H1 (cell line): ENCODE measurements at regions not wholly inside any gene's neighbourhood (a gene's known extent, or its start where the extent isn't known, plus 50 kb on each side); places are given as distances from the start of the nearest gene placed in this dataset.

Experiments
- CTCF ChIA-PET: fragments of 300-600 bp; sonication (Branson Sonifier 250); formaldehyde crosslinking; loops from one replicate; lab custom pipeline; 2021; ENCODE audit not compliant: partially characterized antibody; lab: Charles Lee
- POLR2A ChIA-PET: fragments of 300-600 bp; sonication (Branson Sonifier 250); formaldehyde crosslinking; loops from one replicate; lab custom pipeline; 2021; ENCODE audit warnings: inconsistent platforms; ENCODE audit not compliant: partially characterized antibody; lab: Charles Lee
- DNase-seq, 2 experiments: peaks; one replicate each; pipeline versions ENCODE4 v3.0.0 to v3.0.0-alpha.2; 2010 to 2022; ENCODE audit warnings: low spot score in 2 of 2, low read depth in 1 of 2, mixed read lengths in 1 of 2
- FAIRE-seq: peaks from 2 replicates; lab custom pipeline; 2011; peaks lifted over from hg19 to GRCh38; lab: Jason Lieb, UNC
- H2AFZ ChIP-seq: 2 replicates; pipeline ENCODE4 v1.8.1; 2012; ENCODE audit warnings: low read length, inconsistent platforms
- H2AK5ac ChIP-seq: 2 replicates; pipeline ENCODE4 v1.6.1; 2013; ENCODE audit warnings: low read depth, low read length
- H2BK120ac ChIP-seq: replicated peaks from 2 replicates; pipeline ENCODE3; 2013; ENCODE audit warnings: low read depth, low read length, inconsistent platforms
- H2BK12ac ChIP-seq: 2 replicates; pipeline ENCODE4 v1.6.1; 2013; ENCODE audit warnings: low read depth, low read length
- H2BK15ac ChIP-seq: 2 replicates; pipeline ENCODE4 v1.6.1; 2013; ENCODE audit warnings: low read length
- H2BK20ac ChIP-seq: 2 replicates; pipeline ENCODE4 v1.6.1; 2013; ENCODE audit warnings: low read length
- H2BK5ac ChIP-seq: 2 replicates; pipeline ENCODE4 v1.6.1; 2013; ENCODE audit warnings: low read depth, low read length
- H3K14ac ChIP-seq: 2 replicates; pipeline ENCODE4 v1.6.1; 2013; ENCODE audit warnings: inconsistent platforms; ENCODE audit not compliant: insufficient read length
- H3K18ac ChIP-seq: 2 replicates; pipeline ENCODE4 v1.6.1; 2013; ENCODE audit warnings: low read length; ENCODE audit errors: extremely low read depth
- H3K23ac ChIP-seq: 2 replicates; pipeline ENCODE4 v1.6.1; 2013; ENCODE audit warnings: inconsistent platforms; ENCODE audit not compliant: insufficient read length
- H3K23me2 ChIP-seq: 2 replicates; pipeline ENCODE4 v1.6.1; 2013; ENCODE audit warnings: low read depth, low read length
- H3K27ac ChIP-seq: 2 replicates; pipeline ENCODE4 v1.6.1; 2011; ENCODE audit warnings: low read depth, low read length, inconsistent platforms
- H3K27me3 ChIP-seq, 4 experiments: replicated peaks in 1 of 4; 1 replicate in 1 of 4; 2 replicates in 3 of 4; pipeline versions ENCODE4 v1.6.1 to v1.8.1; 2011 to 2013; ENCODE audit warnings: low read length in 3 of 4, mild to moderate bottlenecking in 3 of 4, inconsistent platforms in 2 of 4, mixed read lengths in 2 of 4, moderate library complexity in 1 of 4; ENCODE audit not compliant: control insufficient read depth in 3 of 4, insufficient read depth in 3 of 4; ENCODE audit errors: extremely low read depth in 1 of 4
- H3K36me3 ChIP-seq, 4 experiments: 2 replicates each; pipeline versions ENCODE4 v1.6.1 to v1.8.1; 2011 to 2013; ENCODE audit warnings: mild to moderate bottlenecking in 4 of 4, low read length in 3 of 4, moderate library complexity in 2 of 4, control low read depth in 1 of 4, inconsistent platforms in 1 of 4; ENCODE audit not compliant: insufficient read depth in 4 of 4, control insufficient read depth in 2 of 4
- H3K4ac ChIP-seq: replicated peaks from 2 replicates; pipeline ENCODE3; 2013; ENCODE audit warnings: low read length, low read depth, mixed read lengths, inconsistent platforms; ENCODE audit not compliant: insufficient read length
- H3K4me1 ChIP-seq, 4 experiments: replicated peaks in 1 of 4; 1 replicate in 1 of 4; 2 replicates in 3 of 4; pipeline versions ENCODE4 v1.6.1 to v1.8.1; 2011 to 2013; ENCODE audit warnings: low read length in 3 of 4, inconsistent platforms in 2 of 4, mixed read lengths in 1 of 4; ENCODE audit not compliant: insufficient read depth in 4 of 4, control insufficient read depth in 3 of 4
- H3K4me2 ChIP-seq, 2 experiments: 2 replicates each; pipeline versions ENCODE4 v1.6.1 to v1.8.1; 2011 to 2013; ENCODE audit warnings: low read depth in 2 of 2, low read length in 2 of 2, control low read depth in 1 of 2, inconsistent platforms in 1 of 2, mild to moderate bottlenecking in 1 of 2; ENCODE audit not compliant: insufficient read depth in 1 of 2
- H3K4me3 ChIP-seq, 4 experiments: fragments of 200-600, 300-600 bp in 1 of 4; sonication (generic), shearing (Covaris generic), sonication (Bioruptor Twin) in 1 of 4; 2 replicates each; pipeline versions ENCODE4 v1.5.1 to v1.8.1; 2011 to 2016; ENCODE audit warnings: low read length in 4 of 4, low read depth in 3 of 4, control low read depth in 2 of 4, inconsistent platforms in 2 of 4, mild to moderate bottlenecking in 2 of 4, mixed read lengths in 1 of 4, moderate library complexity in 1 of 4; ENCODE audit not compliant: insufficient read depth in 2 of 4; ENCODE audit errors: extremely low read depth in 1 of 4
- H3K56ac ChIP-seq: replicated peaks from 2 replicates; pipeline ENCODE3; 2013; ENCODE audit warnings: low read depth, mild to moderate bottlenecking, mixed read lengths, low read length, inconsistent platforms; ENCODE audit not compliant: insufficient read length
- H3K79me1 ChIP-seq: 2 replicates; pipeline ENCODE4 v1.6.1; 2013; ENCODE audit warnings: low read depth, low read length, control low read depth
- H3K79me2 ChIP-seq, 2 experiments: 2 replicates each; pipeline versions ENCODE4 v1.6.1 to v1.8.1; 2012 to 2013; ENCODE audit warnings: low read length in 2 of 2, mild to moderate bottlenecking in 2 of 2, inconsistent platforms in 1 of 2; ENCODE audit not compliant: insufficient read depth in 2 of 2, control insufficient read depth in 1 of 2
- H3K9ac ChIP-seq, 4 experiments: replicated peaks in 1 of 4; 1 replicate in 1 of 4; 2 replicates in 3 of 4; pipeline versions ENCODE4 v1.6.1 to v1.8.1; 2011 to 2013; ENCODE audit warnings: low read depth in 3 of 4, low read length in 3 of 4, control low read depth in 2 of 4, mild to moderate bottlenecking in 2 of 4, moderate library complexity in 2 of 4, inconsistent platforms in 1 of 4; ENCODE audit errors: extremely low read depth in 1 of 4
- H3K9me3 ChIP-seq, 2 experiments: 2 replicates each; pipeline versions ENCODE4 v1.6.1 to v1.8.1; 2012 to 2013; ENCODE audit warnings: mild to moderate bottlenecking in 2 of 2, moderate library complexity in 2 of 2, control low read depth in 1 of 2, inconsistent platforms in 1 of 2, low read depth in 1 of 2, low read length in 1 of 2, mixed read lengths in 1 of 2; ENCODE audit not compliant: insufficient read depth in 2 of 2
- H4K20me1 ChIP-seq, 2 experiments: replicated peaks in 1 of 2; 2 replicates each; pipeline versions ENCODE3 to v1.8.1; 2011 to 2013; ENCODE audit warnings: inconsistent platforms in 2 of 2, low read length in 2 of 2, mild to moderate bottlenecking in 1 of 2; ENCODE audit not compliant: insufficient read depth in 2 of 2, control insufficient read depth in 1 of 2
- H4K5ac ChIP-seq: 2 replicates; pipeline ENCODE4 v1.6.1; 2013; ENCODE audit warnings: low read length, low read depth, mixed read lengths, inconsistent platforms; ENCODE audit not compliant: insufficient read length
- H4K8ac ChIP-seq: 2 replicates; pipeline ENCODE4 v1.8.0; 2013; ENCODE audit warnings: mild to moderate bottlenecking, moderate library complexity, low read length, inconsistent platforms; ENCODE audit not compliant: insufficient read depth; ENCODE audit errors: extremely low read depth
- H4K91ac ChIP-seq: replicated peaks from 2 replicates; pipeline ENCODE3; 2013; ENCODE audit warnings: low read length, mixed read lengths, inconsistent platforms; ENCODE audit not compliant: insufficient read length
- EGR1 ChIP-seq: IDR thresholded peaks from 2 replicates; pipeline ENCODE4 v1.6.1; 2011; ENCODE audit warnings: low read depth, low read length, borderline replicate concordance
- GTF2F1 ChIP-seq: IDR thresholded peaks from 2 replicates; pipeline ENCODE4 v1.6.1; 2012; ENCODE audit warnings: low read depth, low read length, improper control_type of control experiment, borderline replicate concordance
- HDAC6 ChIP-seq: IDR thresholded peaks from one replicate; pipeline ENCODE4 v1.7.1; 2012; ENCODE audit warnings: low read depth, mild to moderate bottlenecking, inconsistent platforms, low read length, moderate library complexity
- KDM5A ChIP-seq: fragments of 200-600 bp; IDR thresholded peaks from 2 replicates; pipeline ENCODE4 v1.7.1; 2012; ENCODE audit warnings: mild to moderate bottlenecking, low read length, inconsistent platforms, mixed read lengths
- MAFK ChIP-seq: IDR thresholded peaks from 2 replicates; pipeline ENCODE4 v1.6.1; 2012; ENCODE audit warnings: low read depth, mild to moderate bottlenecking, improper control_type of control experiment, low read length
- RAD21 ChIP-seq, 2 experiments: IDR thresholded peaks in 1 of 2; conservative IDR thresholded peaks in 1 of 2; 2 replicates each; pipeline ENCODE4 v1.6.1; 2011; ENCODE audit warnings: low read depth in 2 of 2, low read length in 2 of 2, improper control_type of control experiment in 1 of 2, inconsistent platforms in 1 of 2, mild to moderate bottlenecking in 1 of 2, moderate library complexity in 1 of 2
- RBBP5 ChIP-seq: IDR thresholded peaks from 2 replicates; pipeline ENCODE4 v1.7.1; 2012; ENCODE audit warnings: low read depth, mild to moderate bottlenecking, inconsistent platforms, low read length, moderate library complexity, borderline replicate concordance
- RXRA ChIP-seq: IDR thresholded peaks from 2 replicates; pipeline ENCODE4 v1.6.1; 2011; ENCODE audit warnings: low read depth, mild to moderate bottlenecking, low read length, moderate library complexity; ENCODE audit not compliant: insufficient read depth
- SIRT6 ChIP-seq: IDR thresholded peaks from one replicate; pipeline ENCODE4 v1.7.1; 2012; ENCODE audit warnings: low read length, inconsistent platforms
- SP1 ChIP-seq: IDR thresholded peaks from 2 replicates; pipeline ENCODE4 v1.6.1; 2011; ENCODE audit warnings: low read depth, low read length
- SP2 ChIP-seq: IDR thresholded peaks from 2 replicates; pipeline ENCODE4 v1.6.1; 2012; ENCODE audit warnings: mild to moderate bottlenecking, low read length, inconsistent platforms
- SUZ12 ChIP-seq: fragments of 200-600 bp; sonication (generic); IDR thresholded peaks from 2 replicates; pipeline ENCODE4 v1.6.1; 2012; ENCODE audit warnings: mild to moderate bottlenecking, inconsistent platforms, low read length, moderate library complexity, mixed read lengths
- WGBS, 2 experiments: shearing (Covaris generic) in 1 of 2; methylation state at CpG; one replicate each; pipeline versions ENCODE4 v1.1.6 to v1.1.7; 2013 to 2015; ENCODE audit warnings: low lambda C conversion rate in 2 of 2, mixed read lengths in 2 of 2, inconsistent platforms in 1 of 2, low coverage in 1 of 2, missing lambda C conversion rate in 1 of 2; ENCODE audit not compliant: insufficient replicate concordance in 2 of 2, insufficient coverage in 1 of 2, insufficient read length in 1 of 2; ENCODE audit errors: extremely low coverage in 1 of 2, missing lambda C conversion rate in 1 of 2; 5-methylcytosine and 5-hydroxymethylcytosine counted together

DNA sequence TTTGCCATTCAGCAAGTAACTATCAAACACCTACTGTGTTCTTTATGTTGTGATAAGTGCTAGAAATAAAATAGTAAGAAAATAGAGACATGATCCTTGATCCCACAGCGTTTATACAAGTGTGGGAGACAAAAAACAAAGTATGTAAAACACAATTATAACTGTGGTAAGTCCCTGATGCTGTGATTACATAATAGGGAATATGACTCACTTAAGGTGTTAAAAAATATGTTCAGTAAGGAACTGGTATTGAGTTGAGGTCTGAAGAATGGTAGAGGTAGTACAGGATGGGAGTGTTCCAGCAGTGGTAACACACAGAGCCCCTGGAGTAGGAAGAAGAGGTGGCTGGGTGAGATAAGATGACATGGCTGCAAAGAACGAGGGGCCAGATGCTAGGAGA lies 132.1 kb upstream of the TMC3 start:
- Histone ChIP-seq H3K79me1 (no peaks in the 10 kb centered on the region), H4K8ac (no peak overlapping the region), H3K4me2 (no peak overlapping the region), H2AFZ (no peak overlapping the region), H3K4me3 (no peak overlapping the region), H3K56ac (no peak overlapping the region), H3K4ac (no peak overlapping the region), H4K91ac (no peak overlapping the region), H4K20me1 (no peaks in the 10 kb centered on the region), H3K23ac (no peak overlapping the region), H3K18ac (no peak overlapping the region), H3K9ac (no peak overlapping the region), H2BK120ac (no peak overlapping the region), H2BK12ac (no peak overlapping the region), H3K4me1 (no peaks in the 10 kb centered on the region), H4K5ac (no peak overlapping the region), H2BK15ac (no peak overlapping the region), H3K27ac (no peak overlapping the region), H3K79me2 (no peaks in the 10 kb centered on the region), H3K9me3 (no peaks in the 10 kb centered on the region), H3K14ac (no peak overlapping the region), H2AK5ac (no peak overlapping the region), H2BK5ac (no peak overlapping the region), H3K23me2 (peaks cover 2% of the 10 kb centered on the region; the same call in 1 of the 2 replicates), H2BK20ac (no peak overlapping the region), H3K36me3 (no peaks in the 10 kb centered on the region), H3K27me3 (no peaks in the 10 kb centered on the region)
- FAIRE-seq (no peak), DNase-seq (no peak)
- 81% methylated on average over 2 of the region's 2 CpGs; no CpG with 5 or more reads in 1 of the 2 experiments for WGBS, 2 experiments
- CTCF ChIA-PET, result no interaction called here
- POLR2A ChIA-PET, result no interaction called here
- TF ChIP-seq KDM5A, result no peak
- TF ChIP-seq GTF2F1, result no peak
- TF ChIP-seq SP2, result no peak
- TF ChIP-seq MAFK, result no peak
- no peak for TF ChIP-seq SUZ12
- TF ChIP-seq EGR1, result no peak
- TF ChIP-seq RXRA, result no peak
- TF ChIP-seq SIRT6, result no peak
- no peak for TF ChIP-seq SP1
- TF ChIP-seq RBBP5, result no peak
- TF ChIP-seq HDAC6, result no peak
- no peak for TF ChIP-seq RAD21 (IDR thresholded peaks at IDR 0.05 in 1 of 2, conservative IDR thresholded peaks at IDR 0.05 in 1 of 2; ENCODE audit: low read depth in 2 of 2, low read length in 2 of 2)
- TF ChIP-seq, all 59 proteins: peak for 0
